CD4-positive, alpha-beta T cell (primary cell): ENCODE measurements at regions not wholly inside any gene's neighbourhood (a gene's known extent, or its start where the extent isn't known, plus 50 kb on each side); places are given as distances from the start of the nearest gene placed in this dataset.

Source experiments
- ATAC-seq: fragments of 200-7000 bp; cut with Tn5 transposase; one replicate; pipeline ENCODE4 v1.10.0; 2022; ENCODE audit warnings: mild to moderate bottlenecking; ENCODE audit not compliant: poor library complexity
- CTCF ChIA-PET: fragments of 350-600 bp; sonication (Branson Sonifier 250); formaldehyde crosslinking; loops from one replicate; lab custom pipeline; 2021; ENCODE audit warnings: antibody characterized with exemption, inconsistent platforms; lab: Charles Lee
- POLR2A ChIA-PET: fragments of 350-600 bp; sonication (Branson Sonifier 250); formaldehyde crosslinking; loops from one replicate; lab custom pipeline; 2021; ENCODE audit warnings: antibody characterized with exemption, inconsistent platforms; lab: Charles Lee
- DNase-seq, 14 experiments: peaks; one replicate each; pipeline ENCODE4 v3.0.0-alpha.2; 2013 to 2020; ENCODE audit warnings: mixed read lengths in 2 of 14
- H3K27ac ChIP-seq, 2 donors: one replicate each; pipeline versions ENCODE4 v1.5.1 to v1.7.0; 2013; ENCODE audit warnings: low read length in 2 of 2, low read depth in 1 of 2, mild to moderate bottlenecking in 1 of 2
- H3K27me3 ChIP-seq, 2 experiments: 1 replicate in 1 of 2; 2 replicates in 1 of 2; pipeline versions ENCODE4 v1.6.1 to v1.7.0; 2013; ENCODE audit warnings: low read length in 2 of 2, control low read depth in 1 of 2, mild to moderate bottlenecking in 1 of 2, moderate library complexity in 1 of 2; ENCODE audit not compliant: insufficient read depth in 2 of 2, control insufficient read depth in 1 of 2
- H3K36me3 ChIP-seq: one replicate; pipeline ENCODE4 v1.6.1; 2013; ENCODE audit warnings: low read length, control low read depth; ENCODE audit not compliant: insufficient read depth
- H3K4me1 ChIP-seq: one replicate; pipeline ENCODE4 v1.6.1; 2013; ENCODE audit warnings: low read length, control low read depth; ENCODE audit not compliant: insufficient read depth
- H3K4me3 ChIP-seq: one replicate; pipeline ENCODE4 v1.5.1; 2013; ENCODE audit warnings: mild to moderate bottlenecking, low read length, moderate library complexity
- H3K9me3 ChIP-seq, 2 experiments: 1 replicate in 1 of 2; 2 replicates in 1 of 2; pipeline versions ENCODE4 v1.6.1 to v1.7.0; 2013; ENCODE audit warnings: low read length in 2 of 2, mild to moderate bottlenecking in 2 of 2, control low read depth in 1 of 2, moderate library complexity in 1 of 2; ENCODE audit not compliant: control insufficient read depth in 1 of 2, insufficient read depth in 1 of 2
- H3K27ac Mint-ChIP-seq: one replicate; pipeline ENCODE4 v1.8.0; 2020; ENCODE audit warnings: mixed read lengths
- H3K27me3 Mint-ChIP-seq: one replicate; pipeline ENCODE4 v1.8.0; 2021; ENCODE audit warnings: mixed read lengths
- H3K36me3 Mint-ChIP-seq: one replicate; pipeline ENCODE4 v1.8.0; 2021; ENCODE audit warnings: low read depth, mixed read lengths
- H3K4me1 Mint-ChIP-seq: one replicate; pipeline ENCODE4 v1.8.0; 2021; ENCODE audit warnings: low read depth, mixed read lengths
- H3K4me3 Mint-ChIP-seq: one replicate; pipeline ENCODE4 v1.8.0; 2020; ENCODE audit warnings: mild to moderate bottlenecking, mixed read lengths
- H3K9me3 Mint-ChIP-seq: one replicate; pipeline ENCODE4 v1.8.0; 2020; ENCODE audit warnings: mixed read lengths
- CTCF ChIP-seq: fragments of 200-600 bp; IDR thresholded peaks from one replicate; pipeline ENCODE4 v1.8.0; 2022; ENCODE audit warnings: antibody characterized with exemption, mild to moderate bottlenecking
- intact Hi-C, 2 experiments: fragments of 100-400 bp; cut with DNase I in 1 of 2; cut with micrococcal nuclease in 1 of 2; formaldehyde crosslinking; loops; one replicate each; pipeline versions ENCODE4 v1.15.1 to v1.9.0; 2023 to 2025; cut with DNase I, micrococcal nuclease

DNA sequence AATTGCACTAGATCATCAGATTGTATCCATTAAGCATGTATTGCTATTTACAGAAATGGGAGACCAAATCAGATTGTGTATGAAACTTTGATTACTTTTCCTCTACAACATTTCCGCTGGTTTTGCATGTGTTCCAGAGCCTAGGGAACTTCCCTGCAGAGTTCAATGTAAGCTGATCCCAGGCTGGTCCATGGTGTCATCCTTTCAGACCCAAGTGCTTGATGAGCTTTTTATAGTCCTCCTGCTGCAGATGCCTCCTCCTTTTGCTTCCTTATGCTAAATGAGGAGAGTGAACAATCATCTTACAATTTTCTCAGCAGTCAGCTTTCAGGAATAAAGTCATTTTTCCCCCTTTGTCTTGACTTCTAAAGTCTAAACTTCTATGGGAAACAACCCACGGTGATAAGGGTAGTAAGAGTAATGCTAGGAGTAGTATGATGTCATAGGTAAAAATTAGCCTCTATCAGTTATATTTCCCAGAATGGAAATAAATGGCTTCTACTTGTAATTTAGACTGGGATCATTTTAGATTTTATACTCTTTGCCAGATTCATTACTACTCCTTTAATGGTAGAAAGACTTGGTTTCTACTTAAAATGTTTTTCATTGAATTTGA is 55.1 kb upstream of the SLC4A4 start:
- Histone ChIP-seq H3K4me1 (no peaks in the 10 kb centered on the region), H3K36me3 (no peaks in the 10 kb centered on the region), H3K9me3 (no peaks in the 10 kb centered on the region), H3K27me3 (no peaks in the 10 kb centered on the region), H3K27ac (no peak overlapping the region), H3K4me3 (no peak overlapping the region)
- intact Hi-C loops: no loop called here
- Mint-ChIP-seq H3K4me1 (no peaks in the 10 kb centered on the region), H3K36me3 (no peaks in the 10 kb centered on the region), H3K27me3 (peaks cover 5% of the 10 kb centered on the region), H3K4me3 (no peak overlapping the region), H3K9me3 (no peaks in the 10 kb centered on the region), H3K27ac (no peak overlapping the region)
- no peak for TF ChIP-seq CTCF
- ChIA-PET CTCF (no interaction called here), POLR2A (no interaction called here)
- DNase-seq: no peak
- no peak for ATAC-seq

DNA sequence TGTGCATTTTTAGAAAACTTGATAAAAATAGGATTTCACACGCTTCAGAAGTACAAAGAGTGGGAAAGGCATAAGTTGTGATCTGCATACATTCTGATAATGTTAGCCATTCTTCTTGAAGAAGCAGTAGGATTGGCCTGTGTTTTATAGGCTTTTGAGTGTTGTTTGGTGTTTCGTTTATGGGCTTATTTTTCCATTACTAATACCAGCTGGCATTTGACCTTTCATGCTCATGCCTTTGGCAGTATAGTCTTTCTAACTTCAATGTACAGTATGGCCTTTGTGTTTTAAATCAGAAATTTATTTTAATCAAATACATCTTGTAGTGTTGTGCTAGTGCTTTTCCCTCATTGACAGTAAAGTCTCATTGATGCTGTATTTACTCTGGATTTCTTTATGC is 51.5 kb upstream of the SLC4A4 start:
- Histone ChIP-seq H3K4me3 (no peak overlapping the region), H3K4me1 (no peaks in the 10 kb centered on the region), H3K9me3 (no peaks in the 10 kb centered on the region), H3K27ac (no peak overlapping the region), H3K27me3 (no peaks in the 10 kb centered on the region), H3K36me3 (no peaks in the 10 kb centered on the region)
- TF ChIP-seq CTCF: no peak
- Mint-ChIP-seq H3K4me1 (no peaks in the 10 kb centered on the region), H3K27ac (no peak overlapping the region), H3K9me3 (no peaks in the 10 kb centered on the region), H3K4me3 (no peak overlapping the region), H3K27me3 (peaks cover 5% of the 10 kb centered on the region), H3K36me3 (no peaks in the 10 kb centered on the region)
- no peak for DNase-seq
- intact Hi-C loops: no loop called here
- ChIA-PET CTCF (no interaction called here), POLR2A (no interaction called here)
- no peak for ATAC-seq

DNA sequence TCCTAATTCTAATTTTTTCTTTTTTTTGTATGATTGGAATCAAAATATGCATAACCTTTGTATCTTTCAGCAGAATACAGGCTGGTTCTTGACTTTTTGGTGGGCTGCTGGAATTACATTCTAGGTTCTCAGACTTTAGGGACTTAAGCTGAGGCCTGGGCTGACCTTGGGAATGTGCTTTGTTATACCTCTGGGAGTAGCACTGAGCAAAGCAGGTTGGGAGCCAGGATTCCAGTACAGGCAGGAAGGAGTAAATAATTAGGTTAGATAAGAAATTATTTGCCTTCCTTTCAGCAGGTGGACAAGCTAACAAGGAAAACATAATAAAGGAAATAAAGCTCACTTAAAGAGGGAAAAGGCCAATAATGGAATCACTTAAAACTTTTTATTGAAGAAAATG is 49.9 kb upstream of the SLC4A4 start:
- CTCF ChIA-PET: no interaction called here

More for the DNA sequence above, 49.9 kb upstream of the SLC4A4 start:
- no peak for DNase-seq
- TF ChIP-seq CTCF: no peak
- H3K27me3 ChIP-seq: no peaks in the 10 kb centered on the region
- no peak overlapping the region for H3K4me3 ChIP-seq
- H3K27me3 Mint-ChIP-seq: no peaks in the 10 kb centered on the region
- ATAC-seq: no peak
- no peaks in the 10 kb centered on the region for H3K9me3 Mint-ChIP-seq
- H3K4me1 Mint-ChIP-seq: no peaks in the 10 kb centered on the region
- intact Hi-C loops: no loop called here
- no peaks in the 10 kb centered on the region for H3K9me3 ChIP-seq
- no peak overlapping the region for H3K4me3 Mint-ChIP-seq
- H3K36me3 ChIP-seq: no peaks in the 10 kb centered on the region
- no peaks in the 10 kb centered on the region for H3K36me3 Mint-ChIP-seq
- H3K27ac Mint-ChIP-seq: no peak overlapping the region
- POLR2A ChIA-PET: no interaction called here
- H3K27ac ChIP-seq: no peak overlapping the region
- no peaks in the 10 kb centered on the region for H3K4me1 ChIP-seq
